HG03521 (cell line): ENCODE measurements at regions not wholly inside any gene's neighbourhood (a gene's known extent, or its start where the extent isn't known, plus 50 kb on each side); places are given as distances from the start of the nearest gene placed in this dataset.
A peak's percentile ranks its signal among the peaks of the same experiment; 100 is the strongest.
"Not testable (repeated sequence)": the region's sequence is repeated elsewhere in the genome, so short reads cannot be mapped to it uniquely, and the experiment has no call there.

ENCODE experiments used
- ATAC-seq: cut with Tn5 transposase; IDR thresholded peaks from one replicate; pipeline ENCODE4 v1.9.1; 2021; ENCODE audit warnings: mild to moderate bottlenecking, moderate library complexity; ENCODE audit not compliant: unreplicated experiment

DNA sequence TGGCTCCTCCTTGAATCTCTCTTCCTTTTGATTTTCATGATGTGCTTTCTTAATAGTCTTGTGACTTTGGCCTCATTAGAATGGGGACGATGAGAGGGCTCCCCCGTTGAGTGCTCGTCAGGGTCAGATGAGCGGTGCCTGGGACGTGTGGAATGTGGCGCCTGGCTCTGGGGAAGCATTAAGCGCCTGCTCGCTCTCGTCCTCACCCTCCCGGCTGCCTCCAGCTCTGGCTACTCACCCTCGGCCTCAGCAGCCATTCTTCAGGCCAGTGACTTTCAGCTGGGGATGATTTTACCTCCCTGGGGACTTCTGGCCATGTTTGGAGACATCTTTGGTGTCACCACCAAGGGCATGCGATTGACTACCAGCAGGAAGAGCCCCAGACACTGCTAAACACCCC is 69.7 kb downstream of the RPS6KA4 start:
- no peak for ATAC-seq

DNA sequence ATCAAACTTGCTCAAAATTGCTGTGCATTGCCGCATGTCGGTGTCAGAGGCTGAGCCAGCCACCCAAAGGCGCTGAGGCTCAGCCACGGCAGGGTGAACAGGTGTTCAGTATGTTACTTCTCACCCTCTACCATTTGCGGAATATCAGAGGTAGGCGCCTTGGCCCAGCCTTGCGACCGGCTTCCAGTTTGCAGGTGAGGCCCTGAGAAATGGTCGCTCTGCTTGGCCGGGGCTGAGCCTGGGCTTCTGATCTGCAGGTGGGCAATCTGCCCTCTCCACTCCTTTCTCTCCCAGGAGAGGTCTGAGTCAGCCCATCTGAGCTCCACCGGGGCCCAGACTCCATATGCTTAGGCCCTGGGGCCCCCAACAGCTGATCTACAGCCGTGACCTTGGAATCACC is 71.0 kb downstream of the RPS6KA4 start:
- ATAC-seq = no peak

DNA sequence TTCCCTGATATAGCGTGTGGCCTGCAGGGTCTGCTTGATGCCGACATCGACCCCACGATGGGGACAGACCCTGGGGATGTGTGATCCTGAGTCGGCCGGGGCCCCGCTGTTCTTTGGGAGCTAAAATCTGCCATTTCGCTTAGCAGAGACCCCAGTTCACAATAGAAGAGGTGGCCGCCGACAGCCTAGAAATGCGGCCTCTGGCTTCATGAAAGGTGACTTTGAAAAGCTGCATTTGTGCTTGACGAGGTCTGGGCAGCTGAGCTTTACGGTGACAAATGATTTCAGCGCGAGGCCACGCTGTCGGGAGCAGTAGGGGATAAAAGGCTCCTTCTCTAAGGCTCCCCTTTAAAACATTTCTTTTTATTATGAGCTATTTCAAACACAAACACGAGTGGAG is 71.7 kb downstream of the RPS6KA4 start:
- ATAC-seq = no peak

DNA sequence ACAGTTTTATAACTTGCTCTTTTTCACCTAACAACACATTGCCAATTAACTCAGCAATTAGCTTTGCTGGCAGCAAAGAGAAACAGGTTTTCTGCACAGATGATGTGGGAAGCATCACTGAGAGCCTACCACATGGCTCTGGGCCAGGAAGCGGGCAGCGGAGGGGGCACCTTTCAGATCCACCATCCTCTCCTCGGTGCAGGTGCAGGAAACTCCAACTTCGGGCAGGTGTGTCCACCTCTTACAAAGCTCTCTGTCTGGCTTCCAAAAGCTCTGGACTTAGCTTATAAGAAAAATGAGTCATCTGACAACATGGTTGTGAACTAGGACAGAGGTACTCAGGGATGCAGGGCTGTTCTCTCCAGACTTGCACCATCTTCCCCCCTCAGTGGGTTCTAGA is 77.0 kb downstream of the RPS6KA4 start:
- ATAC-seq = no peak

DNA sequence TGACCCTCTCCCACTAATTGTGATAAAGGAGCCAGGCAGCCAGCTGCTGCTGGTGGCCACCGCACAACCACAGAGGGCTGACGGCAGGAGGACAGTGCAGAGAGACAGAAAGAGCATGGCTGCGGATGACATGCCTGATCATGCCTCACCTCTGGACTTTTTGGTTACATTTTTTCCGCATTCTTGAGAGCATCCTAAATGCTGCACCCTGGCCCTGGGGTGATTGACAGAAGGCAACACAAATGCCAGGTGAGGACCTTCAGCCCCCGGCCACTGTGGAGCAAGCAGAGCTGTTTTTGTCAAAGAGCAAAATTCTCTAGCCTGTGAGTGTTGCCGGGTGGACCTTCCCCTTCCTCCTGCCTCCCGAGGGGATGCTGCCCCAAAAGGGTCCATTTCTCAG is 78.5 kb downstream of the RPS6KA4 start:
- no peak for ATAC-seq

DNA sequence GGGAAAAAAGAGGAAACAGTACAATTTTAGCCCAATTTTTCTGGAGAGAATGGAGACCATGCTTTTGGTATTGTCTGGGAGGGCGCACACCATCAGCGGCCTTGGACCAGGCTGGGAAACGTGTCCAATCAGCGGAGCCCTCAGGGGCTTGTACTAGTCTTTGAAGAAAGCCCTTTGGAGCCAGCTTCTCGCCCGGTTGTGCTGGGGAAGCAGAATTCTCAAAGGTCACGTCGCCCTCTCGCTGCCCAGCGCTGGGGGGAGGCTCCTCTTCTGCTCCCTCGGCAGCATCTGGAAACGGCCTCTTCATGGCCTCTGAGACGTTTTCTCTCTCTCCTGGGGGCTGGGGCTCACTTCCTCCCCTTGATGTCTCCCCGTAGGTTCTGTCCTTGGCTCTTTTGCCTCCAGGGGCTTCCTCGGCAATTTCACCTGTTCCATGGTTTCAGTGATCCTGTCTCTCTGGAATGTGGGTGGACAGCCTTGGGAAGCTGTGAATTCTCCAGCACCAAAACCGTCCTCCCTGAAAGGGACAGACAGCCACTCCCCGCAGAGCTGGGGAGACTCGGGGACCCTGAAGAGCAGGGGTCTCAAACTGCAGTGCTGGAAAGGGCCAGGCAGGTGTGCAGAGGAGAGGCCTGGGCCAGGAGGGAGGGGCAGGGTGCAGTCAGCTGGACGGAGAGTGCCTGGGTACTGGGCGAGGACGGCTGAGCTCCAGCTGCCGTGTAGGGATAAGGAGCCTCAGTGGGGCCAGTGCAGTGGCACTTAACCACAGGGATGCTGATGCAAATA is 80.2 kb downstream of the RPS6KA4 start:
- ATAC-seq = no peak

DNA sequence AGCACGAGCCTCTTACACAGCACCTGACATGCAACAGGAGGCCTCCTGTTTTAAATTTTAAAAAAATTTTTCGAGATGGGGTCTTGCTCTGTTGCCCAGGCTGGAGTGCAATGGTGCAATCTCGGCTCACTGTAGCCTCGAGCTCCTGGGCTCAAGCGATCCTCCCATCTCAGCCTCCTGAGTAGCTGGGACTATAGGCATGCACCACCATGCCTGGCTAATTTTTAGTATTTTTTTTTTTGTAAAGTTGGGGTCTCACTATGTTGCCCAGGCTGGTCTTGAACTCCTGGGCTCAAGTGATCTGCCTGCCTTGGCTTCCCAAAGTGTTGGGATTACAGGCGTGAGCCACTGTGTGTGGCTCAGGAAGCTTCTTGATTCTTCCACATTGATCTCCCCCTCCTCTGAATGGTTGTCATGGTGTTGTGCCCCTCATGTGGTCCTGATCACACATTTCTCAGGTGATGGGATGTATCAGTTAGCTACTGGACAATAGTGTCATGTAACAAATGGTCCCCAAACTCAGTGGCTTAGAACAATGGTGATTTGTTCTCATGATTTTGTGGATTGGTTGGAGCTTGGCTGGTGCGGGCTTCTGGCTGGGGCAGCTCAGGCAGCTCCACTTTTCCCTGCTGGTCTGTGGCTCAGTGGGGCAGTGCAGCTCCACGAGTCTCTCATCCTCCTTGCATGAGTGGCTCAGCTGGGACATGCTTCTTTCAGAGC is 81.0 kb downstream of the RPS6KA4 start:
- ATAC-seq = not testable (repeated sequence)

DNA sequence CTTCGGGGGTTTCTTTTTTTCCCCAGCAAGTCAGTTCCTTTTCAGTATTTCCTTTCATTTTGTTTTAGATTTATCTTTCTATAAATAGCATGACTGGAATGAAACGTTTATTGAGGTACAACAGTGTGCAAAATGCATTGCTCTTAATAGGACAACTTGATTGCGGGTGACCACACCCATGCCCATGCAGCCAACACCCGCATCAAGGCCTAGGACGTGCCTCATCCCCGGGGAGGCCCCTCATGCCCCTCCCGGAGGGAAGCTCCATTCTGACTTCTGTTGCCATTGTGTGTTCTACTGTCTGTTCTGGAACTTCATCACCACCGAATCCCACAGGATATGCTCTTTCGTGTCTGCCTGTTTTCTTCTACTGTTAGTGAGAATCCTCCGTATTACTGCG is 82.2 kb downstream of the RPS6KA4 start:
- ATAC-seq = no peak

DNA sequence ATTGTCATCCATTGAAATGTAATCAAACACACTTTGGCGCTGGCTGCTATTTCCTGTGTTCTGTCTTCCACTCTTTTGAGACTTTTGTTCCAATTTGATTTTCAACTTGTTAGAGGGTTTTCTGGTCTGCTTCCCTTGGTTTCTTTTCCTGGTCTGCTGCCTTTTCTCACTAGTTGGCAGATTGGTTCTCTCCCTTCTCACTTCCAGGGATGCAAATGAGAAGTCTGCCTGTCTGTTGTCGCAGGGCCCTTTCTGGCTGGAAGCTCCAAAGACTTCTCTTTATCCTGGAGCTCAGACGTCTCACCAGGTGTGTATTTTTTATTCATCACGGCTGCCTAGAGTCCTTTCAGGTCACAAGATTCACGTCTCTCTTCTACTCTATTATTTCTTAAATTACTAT is 84.0 kb downstream of the RPS6KA4 start:
- no peak for ATAC-seq

DNA sequence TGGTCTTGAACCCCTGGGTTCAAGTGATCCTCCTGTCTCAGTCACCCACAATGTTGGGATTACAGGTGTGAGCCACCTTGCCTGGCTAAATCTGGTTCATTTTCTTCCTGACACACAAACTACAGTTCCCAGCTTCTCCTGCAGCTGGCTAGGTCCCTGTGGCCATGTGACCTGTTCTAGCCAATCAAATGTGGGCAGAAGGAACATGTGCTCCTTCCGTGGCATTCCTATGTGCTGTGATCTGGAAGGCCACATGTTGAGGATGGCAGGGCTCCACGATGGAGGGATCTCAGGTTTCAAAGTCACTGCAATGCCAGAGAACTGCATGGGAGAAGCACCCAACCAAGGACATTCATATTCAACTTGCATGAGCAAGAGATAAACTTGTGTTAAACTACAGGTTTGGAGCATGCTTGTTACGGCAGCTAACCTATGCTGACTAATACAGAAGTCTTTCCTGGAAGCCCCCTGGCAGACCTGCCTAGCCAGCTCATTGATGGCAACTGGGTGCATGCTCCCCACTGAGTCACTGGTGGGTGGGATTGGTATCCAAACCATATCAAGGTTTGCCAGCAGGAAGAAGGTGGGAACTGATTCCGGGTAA is 86.0 kb downstream of the RPS6KA4 start:
- no peak for ATAC-seq

DNA sequence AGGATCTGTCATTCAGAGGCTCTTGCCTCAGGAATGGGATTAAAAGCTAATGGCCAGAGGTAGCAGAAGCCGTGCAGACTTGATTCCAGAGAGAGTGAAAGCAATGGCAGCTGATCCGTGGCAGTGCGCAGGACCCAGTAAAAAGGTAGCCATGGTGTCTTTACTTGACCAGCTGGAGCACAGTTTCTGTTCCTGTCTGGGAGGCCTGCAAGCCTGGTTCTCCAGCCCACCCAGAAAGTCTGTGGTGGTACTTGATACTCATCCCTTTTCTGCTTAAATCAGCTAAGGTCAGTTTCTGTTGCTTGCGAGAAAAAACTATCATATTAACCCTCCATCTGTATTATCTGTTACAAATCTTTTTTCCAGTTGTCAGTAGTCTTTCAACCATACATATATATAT is 86.7 kb downstream of the RPS6KA4 start:
- ATAC-seq = no peak

DNA sequence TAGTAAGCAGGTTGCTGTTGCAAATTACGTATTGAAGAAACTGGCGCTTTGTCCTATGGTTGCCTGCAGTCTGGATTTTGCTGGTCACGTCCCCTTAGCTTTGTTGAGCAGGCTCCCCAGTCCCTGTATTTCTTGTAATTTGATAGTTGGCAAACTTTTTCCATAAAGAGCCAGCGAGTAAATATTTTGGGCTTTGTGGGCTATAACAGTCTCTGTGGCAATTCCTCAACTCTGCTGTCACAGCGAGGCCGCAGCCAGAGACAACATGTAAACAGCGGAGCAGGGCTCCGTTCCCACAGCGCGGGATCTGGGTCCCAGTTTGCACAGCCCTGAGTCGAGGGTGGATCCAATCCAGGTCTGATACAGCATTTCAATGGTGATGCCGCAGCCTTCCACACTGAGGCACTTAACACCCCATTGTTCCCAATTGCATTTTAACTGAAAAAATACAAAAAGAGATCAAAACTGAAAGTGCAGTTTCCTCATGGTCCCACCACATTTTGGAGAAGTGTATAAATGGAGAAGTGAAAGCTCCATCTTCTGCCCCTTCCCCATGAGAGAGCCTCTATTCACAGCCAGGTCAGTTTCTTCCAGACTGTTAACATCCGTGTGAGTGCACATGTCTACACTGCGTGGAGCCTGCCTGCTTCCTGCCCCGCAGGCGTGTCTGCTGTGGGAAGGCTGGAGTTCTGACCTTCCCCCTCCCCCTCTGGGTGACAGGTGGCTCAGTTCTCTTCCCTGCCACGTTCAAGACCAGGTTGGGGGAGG is 89.1 kb downstream of the RPS6KA4 start:
- no peak for ATAC-seq

DNA sequence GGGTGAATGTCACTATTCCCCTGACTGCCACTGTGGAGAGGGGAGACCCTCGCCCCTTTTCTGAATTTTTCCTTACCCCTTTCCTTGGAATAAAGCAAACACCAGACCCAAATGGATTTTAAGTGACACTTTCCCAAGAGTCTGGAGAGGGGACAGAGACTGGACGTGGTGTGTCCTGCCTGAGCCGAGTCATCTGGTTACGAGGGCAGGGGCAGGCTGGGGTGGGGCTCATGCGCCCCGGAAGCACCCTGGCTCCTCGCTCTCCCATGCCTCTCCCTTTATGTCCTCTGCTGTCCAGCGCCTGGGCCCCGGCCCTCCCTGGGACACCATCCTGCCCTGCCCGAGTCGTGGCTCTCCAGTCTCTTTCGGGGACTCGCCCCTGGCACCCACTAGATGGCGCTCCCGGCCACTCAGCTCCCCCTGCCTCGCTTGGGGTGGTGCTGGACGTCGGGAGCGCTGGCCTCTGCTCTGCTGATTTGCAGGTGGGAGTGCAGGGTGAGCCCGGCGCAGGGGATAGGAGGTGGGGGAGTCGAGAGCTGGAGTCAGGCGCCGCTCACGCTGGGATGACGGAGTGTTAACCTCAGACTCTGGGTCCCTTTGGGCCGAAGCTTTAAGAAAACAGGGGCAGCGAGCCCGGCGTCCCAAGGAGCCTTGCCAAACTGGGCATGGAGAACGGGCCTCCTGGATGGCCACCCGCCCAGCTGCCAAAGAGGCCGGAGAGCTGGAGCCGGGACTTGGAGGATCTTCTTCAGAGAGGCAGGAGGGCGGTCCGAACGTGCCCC is 89.8 kb downstream of the RPS6KA4 start:
- no peak for ATAC-seq

DNA sequence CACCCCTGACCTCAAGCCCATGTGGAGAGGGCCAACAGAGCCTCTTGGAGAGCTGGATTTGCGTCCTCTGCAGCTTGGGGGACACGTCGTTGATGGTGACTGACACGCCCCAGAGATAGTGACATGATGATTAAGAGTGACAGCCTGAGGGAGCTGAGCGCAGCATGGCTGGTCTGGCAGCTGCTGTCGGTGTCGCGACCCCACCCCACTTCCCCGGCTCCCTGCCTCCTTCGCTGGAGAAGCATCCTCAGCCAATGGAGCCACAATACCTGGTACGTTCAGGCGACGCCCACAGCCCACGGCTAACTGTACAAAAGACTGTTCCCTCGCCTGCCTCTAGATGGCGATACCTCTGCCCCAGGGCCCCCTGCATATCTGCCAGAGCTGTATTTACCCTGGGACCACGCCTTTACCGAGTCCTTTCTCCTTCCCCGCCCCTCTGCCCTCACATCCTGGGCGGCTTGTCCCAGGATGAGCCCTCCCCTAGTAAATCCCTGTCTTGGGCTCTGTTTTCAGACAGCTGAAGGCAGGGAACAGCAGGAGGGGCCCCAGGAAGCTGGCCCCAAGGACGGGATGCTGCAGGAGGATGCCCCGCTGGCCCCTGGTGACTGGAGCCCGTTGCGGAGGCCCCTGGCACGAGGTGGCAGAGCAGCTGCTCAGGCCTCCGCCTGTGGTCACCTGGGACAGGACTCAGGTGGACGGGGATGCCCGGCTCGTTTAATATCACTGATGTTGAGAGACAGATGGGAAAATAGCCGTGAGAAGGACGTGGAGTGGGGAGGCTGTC is 90.6 kb downstream of the RPS6KA4 start:
- ATAC-seq = peak; percentile 54

DNA sequence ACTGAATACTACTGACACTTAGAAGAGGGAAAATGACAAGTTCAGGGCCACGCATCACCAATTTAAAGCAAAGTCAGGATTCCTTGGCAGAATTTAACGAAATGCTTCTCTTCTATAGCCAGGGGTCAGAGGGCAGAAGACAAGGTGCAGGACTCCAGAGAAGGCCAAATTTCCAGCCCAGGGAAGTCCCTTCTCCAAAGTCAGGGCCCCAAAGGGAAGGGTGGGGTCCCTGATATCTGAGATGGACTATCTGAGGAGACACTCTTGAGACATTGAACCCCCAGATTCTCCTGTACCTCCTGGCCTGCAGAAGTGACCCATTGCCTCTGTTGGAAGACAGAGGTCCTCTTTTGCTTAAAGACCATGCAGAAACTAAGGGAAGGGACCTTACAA is 91.2 kb downstream of the RPS6KA4 start:
- no peak for ATAC-seq

DNA sequence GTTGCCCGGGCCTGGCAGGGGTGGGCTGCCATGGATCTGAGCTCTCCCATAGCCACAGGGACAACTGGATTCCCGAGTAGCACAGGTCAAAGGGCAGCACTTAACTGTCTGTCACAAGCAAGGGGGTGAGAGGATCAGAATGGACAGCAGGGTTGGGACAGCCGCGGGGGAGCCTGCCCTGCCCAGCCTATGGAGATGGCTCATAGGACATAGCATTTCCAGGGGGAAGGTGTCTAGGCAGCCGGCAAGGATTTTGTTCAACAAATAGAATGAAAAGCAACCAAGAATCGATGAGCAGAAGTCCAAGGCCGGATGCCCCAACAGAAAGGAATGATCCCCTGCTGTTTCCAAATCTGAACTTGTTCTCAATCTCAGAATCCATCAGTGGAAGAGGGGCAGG is 92.9 kb downstream of the RPS6KA4 start:
- no peak for ATAC-seq

DNA sequence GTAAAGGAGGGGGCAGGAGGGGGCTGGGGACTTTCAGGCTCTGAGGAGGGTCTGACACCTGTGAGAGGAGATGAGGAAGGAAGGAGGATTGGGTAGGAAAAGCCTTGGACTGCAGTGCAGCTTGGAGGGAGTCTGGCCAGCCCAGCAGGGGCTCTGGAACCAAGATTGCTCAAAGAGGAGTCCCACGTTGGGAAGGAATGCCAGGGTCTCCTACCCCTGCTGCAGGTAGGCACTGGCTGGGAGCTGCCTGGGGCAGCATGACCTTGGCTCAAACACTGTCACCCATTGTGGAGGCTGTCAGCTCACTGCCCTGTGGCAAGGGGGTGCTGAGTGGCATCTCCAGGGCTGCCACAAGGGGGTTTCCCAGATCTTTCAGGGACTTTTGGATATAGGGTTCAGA is 94.5 kb downstream of the RPS6KA4 start:
- ATAC-seq = no peak

DNA sequence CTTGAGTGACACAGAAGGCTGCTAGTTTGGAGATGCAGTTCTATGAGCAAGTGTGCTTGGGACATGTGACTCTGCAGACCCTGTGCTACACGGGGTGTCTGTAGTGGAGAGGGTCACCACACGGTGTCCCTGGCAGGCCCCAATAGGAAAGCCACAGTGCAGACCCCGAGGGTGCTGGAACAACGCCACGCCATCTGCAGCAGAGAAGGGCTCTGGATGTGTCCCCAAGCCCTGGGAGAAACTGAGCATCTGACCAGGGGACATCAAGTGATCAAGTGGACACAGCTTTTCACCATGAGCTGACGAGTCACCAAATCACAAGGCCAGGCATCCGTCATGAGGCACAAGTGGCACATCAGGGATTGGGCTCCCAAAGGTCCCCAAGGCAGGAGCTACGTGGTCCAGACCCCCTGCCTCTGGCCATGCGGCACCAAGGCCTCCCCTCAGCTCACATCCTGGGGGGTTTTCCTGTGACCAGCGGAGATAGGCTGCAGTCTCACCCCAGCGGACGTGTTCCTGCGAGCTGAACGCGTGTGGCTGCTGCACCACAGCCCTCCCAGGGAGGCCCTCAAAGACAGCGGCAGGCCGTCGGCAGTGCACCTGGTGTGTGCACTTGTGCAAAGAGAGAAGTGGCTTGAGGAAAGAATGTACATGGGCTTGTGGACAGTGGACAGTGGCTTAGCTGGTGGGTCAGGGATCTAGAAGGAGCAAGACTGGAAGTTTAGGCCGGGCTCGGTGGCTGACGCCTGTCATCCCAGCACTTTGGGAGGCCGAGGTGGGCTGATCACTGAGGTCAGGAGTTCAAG is 96.7 kb downstream of the RPS6KA4 start:
- no peak for ATAC-seq
